HepG2 (cell line): ENCODE measurements at regions not wholly inside any gene's neighbourhood (a gene's known extent, or its start where the extent isn't known, plus 50 kb on each side); places are given as distances from the start of the nearest gene placed in this dataset.

Source experiments
- ATAC-seq: fragments of 200-7000 bp; cut with Tn5 transposase; 3 replicates; pipeline ENCODE4 v1.9.1; 2020; ENCODE audit warnings: mild to moderate bottlenecking, moderate library complexity
- BruUV-seq: library from RNA; stranded (reverse); fragments of 400-500 nt; replicated peaks from 2 replicates; lab custom pipeline; 2021; lab: Mats Ljungman, UMichigan
- CTCF ChIA-PET: fragments of 300-600 bp; formaldehyde crosslinking; extraction: SDS; loops from one replicate; lab custom pipeline; 2021; ENCODE audit warnings: low total read pairs, inconsistent platforms, low intra/inter-chr PET ratio; lab: Yijun Ruan, JAX
- POLR2A ChIA-PET: fragments of 350-600 bp; sonication (Branson Sonifier 250); formaldehyde crosslinking; loops from one replicate; lab custom pipeline; 2020; ENCODE audit warnings: antibody characterized with exemption, inconsistent platforms; lab: Yijun Ruan, JAX
- DNase-seq: peaks from one replicate; pipeline ENCODE4 v3.0.0-alpha.2; 2015; ENCODE audit warnings: low spot score
- FAIRE-seq: peaks from 3 replicates; lab custom pipeline; 2011; peaks lifted over from hg19 to GRCh38; lab: Jason Lieb, UNC
- H2AFZ ChIP-seq: one replicate; pipeline ENCODE4 v1.6.1; 2011; ENCODE audit warnings: low read length, inconsistent platforms
- H3K27ac ChIP-seq: fragments of 300-600 bp; 3 replicates; pipeline ENCODE4 v1.8.0; 2011; ENCODE audit warnings: mixed run types, mild to moderate bottlenecking, mixed read lengths, low read length, inconsistent platforms; ENCODE audit not compliant: insufficient read depth; ENCODE audit errors: extremely low read length
- H3K27me3 ChIP-seq, 2 experiments: fragments of 200-600 bp in 1 of 2; 2 replicates in 1 of 2; 3 replicates in 1 of 2; pipeline versions ENCODE4 v1.6.0 to v1.8.0; 2011; ENCODE audit warnings: low read length in 2 of 2, mild to moderate bottlenecking in 2 of 2, moderate library complexity in 2 of 2, inconsistent platforms in 1 of 2; ENCODE audit not compliant: insufficient read depth in 2 of 2, control insufficient read depth in 1 of 2
- H3K36me3 ChIP-seq, 2 experiments: fragments of 200-600 bp in 1 of 2; replicated peaks in 1 of 2; 2 replicates in 1 of 2; 3 replicates in 1 of 2; pipeline versions ENCODE4 v1.5.1 to v1.8.0; 2011; ENCODE audit warnings: low read length in 2 of 2, inconsistent platforms in 1 of 2; ENCODE audit not compliant: insufficient read depth in 2 of 2, control insufficient read depth in 1 of 2
- H3K4me1 ChIP-seq: 2 replicates; pipeline ENCODE4 v1.5.1; 2012; ENCODE audit warnings: low read length, inconsistent platforms; ENCODE audit not compliant: insufficient read depth
- H3K4me2 ChIP-seq: 2 replicates; pipeline ENCODE4 v1.6.0; 2011; ENCODE audit warnings: low read depth, low read length, inconsistent platforms
- H3K4me3 ChIP-seq, 3 experiments: fragments of 200-600 bp in 1 of 3; sonication (generic), shearing (Covaris generic) in 1 of 3; replicated peaks in 1 of 3; 2 replicates each; pipeline ENCODE4 v1.5.1; 2011 to 2016; ENCODE audit warnings: low read length in 3 of 3, inconsistent platforms in 2 of 3, low read depth in 2 of 3, mild to moderate bottlenecking in 2 of 3, control low read depth in 1 of 3, mixed read lengths in 1 of 3; ENCODE audit not compliant: insufficient read depth in 1 of 3
- H3K79me2 ChIP-seq: one replicate; pipeline ENCODE4 v1.6.1; 2011; ENCODE audit warnings: low read length, inconsistent platforms; ENCODE audit not compliant: insufficient read depth
- H3K9ac ChIP-seq: 2 replicates; pipeline ENCODE4 v1.6.0; 2011; ENCODE audit warnings: mild to moderate bottlenecking, low read depth, low read length, inconsistent platforms; ENCODE audit not compliant: insufficient read depth
- H3K9me3 ChIP-seq: 2 replicates; pipeline ENCODE4 v1.5.1; 2012; ENCODE audit warnings: mild to moderate bottlenecking, low read length
- H4K20me1 ChIP-seq: 2 replicates; pipeline ENCODE4 v1.6.0; 2011; ENCODE audit warnings: inconsistent platforms, mild to moderate bottlenecking, low read length, moderate library complexity; ENCODE audit not compliant: insufficient read depth
- CBX2 ChIP-seq, 2 experiments: fragments of 200-600 bp in 1 of 2; sonication (generic); formaldehyde crosslinking in 1 of 2; IDR thresholded peaks; 2 replicates each; pipeline versions ENCODE4 v1.7.0 to v1.8.1; 2018 to 2022; ENCODE audit warnings: low read depth in 2 of 2, low read length in 1 of 2, mild to moderate bottlenecking in 1 of 2, missing genetic modification reagents in 1 of 2
- ZNF224 ChIP-seq: sonication (generic); formaldehyde crosslinking; IDR thresholded peaks from 2 replicates; pipeline ENCODE4 v1.5.0; 2020; ENCODE audit warnings: mild to moderate bottlenecking, missing genetic modification reagents
- ZNF432 ChIP-seq: sonication (generic); formaldehyde crosslinking; IDR thresholded peaks from 2 replicates; pipeline ENCODE4 v1.5.0; 2020; ENCODE audit warnings: missing genetic modification reagents, mild to moderate bottlenecking, borderline replicate concordance
- whole genome bisulfite sequencing: methylation state at CpG from one replicate; pipeline ENCODE4 v1.1.6; 2017; ENCODE audit warnings: low lambda C conversion rate; 5-methylcytosine and 5-hydroxymethylcytosine counted together
- in situ Hi-C: cut with HindIII; loops from 2 replicates; pipeline ENCODE4 v1.10.0; 2017; ENCODE audit warnings: low pct_unique_long_range_greater_than_20kb; ENCODE audit not compliant: extremely low pct_ligation_motif_present
- intact Hi-C: fragments of 100-400 bp; cut with micrococcal nuclease; formaldehyde crosslinking; loops from one replicate; pipeline ENCODE4 v1.10.0; 2022; ENCODE audit not compliant: unreplicated experiment

GRCh38 chr4:111873801-111874200 is 271.5 kb upstream of the FAM241A start:
- 43% methylated on average over 4 of the region's 4 CpGs for WGBS
- DNase-seq, result no peak
- H3K36me3 ChIP-seq, result no peaks in the 10 kb centered on the region
- H3K27ac ChIP-seq, result no peak overlapping the region
- in situ Hi-C loops (no loop called here), intact Hi-C loops (no loop called here)
- H3K79me2 ChIP-seq, result no peaks in the 10 kb centered on the region
- POLR2A ChIA-PET, result no interaction called here
- no peak for FAIRE-seq
- BruUV-seq, result no TSS peak
- no peak overlapping the region for H3K9ac ChIP-seq
- no peaks in the 10 kb centered on the region for H4K20me1 ChIP-seq
- H3K4me1 ChIP-seq, result no peaks in the 10 kb centered on the region
- no peak for TF ChIP-seq CBX2 (IDR thresholded peaks at IDR 0.05; ENCODE audit: low read depth, low read length)
- no peak for TF ChIP-seq CBX2 (CRISPR knock-in tag; IDR thresholded peaks at IDR 0.05; ENCODE audit: low read depth)
- H3K4me3 ChIP-seq, result no peak overlapping the region
- ATAC-seq, result no peak
- no peak overlapping the region for H2AFZ ChIP-seq
- CTCF ChIA-PET, result no interaction called here
- no peaks in the 10 kb centered on the region for H3K9me3 ChIP-seq
- no peak overlapping the region for H3K4me2 ChIP-seq
- H3K27me3 ChIP-seq, result no peaks in the 10 kb centered on the region

- Histone ChIP-seq H3K79me2 (no peaks in the 10 kb centered on the region), H3K4me1 (no peaks in the 10 kb centered on the region), H4K20me1 (no peaks in the 10 kb centered on the region), H3K9ac (no peak overlapping the region), H3K36me3 (no peaks in the 10 kb centered on the region), H3K4me2 (no peak overlapping the region), H3K27ac (no peak overlapping the region), H3K9me3 (no peaks in the 10 kb centered on the region), H3K4me3 (no peak overlapping the region), H3K27me3 (no peaks in the 10 kb centered on the region), H2AFZ (no peak overlapping the region)
- no peak for DNase-seq
- ChIA-PET POLR2A (no interaction called here), CTCF (no interaction called here)
- ATAC-seq, result no peak
- TF ChIP-seq ZNF224, result no peak
- no peak for TF ChIP-seq ZNF432
- in situ Hi-C loops, result no loop called here
- FAIRE-seq, result no peak
- no TSS peak for BruUV-seq
- intact Hi-C loops, result no loop called here
Measured at GRCh38 chr4:111879539-111879938, 265.7 kb upstream of the FAM241A start.
